ENCODE measurements at regions not wholly inside any gene's neighbourhood (a gene's known extent, or its start where the extent isn't known, plus 50 kb on each side); places are given as distances from the start of the nearest gene placed in this dataset.

DNA sequence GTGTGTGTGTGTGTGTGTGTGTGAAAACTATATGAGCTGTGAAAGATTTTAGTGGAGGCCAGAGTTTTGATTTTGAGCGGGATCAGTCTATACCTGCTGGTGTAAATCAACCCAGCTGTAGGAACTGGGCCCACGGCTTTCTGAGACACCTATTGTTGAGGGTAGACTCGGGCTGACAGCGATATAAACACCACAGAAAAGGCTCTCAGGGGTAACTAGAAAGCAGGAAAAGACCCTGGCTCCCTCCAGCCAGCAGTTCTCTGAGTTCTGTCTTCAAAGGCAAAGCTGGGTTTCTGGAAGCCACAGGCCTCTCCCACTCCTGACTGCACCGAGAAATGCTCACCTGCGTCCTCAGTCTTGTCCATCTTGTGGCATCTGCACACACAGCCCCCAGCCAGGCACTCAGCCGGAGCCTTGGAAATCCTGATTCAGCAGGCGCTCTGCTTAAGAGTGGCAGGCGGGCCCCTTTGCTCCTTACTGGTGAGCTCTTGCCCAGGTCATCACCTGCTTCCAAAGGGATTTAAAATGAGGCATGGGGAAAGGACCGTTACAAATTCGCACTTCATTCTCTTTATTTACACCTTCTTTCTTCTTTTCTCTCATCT, 223.3 kb downstream of the NDUFS4 start:
- TF ChIP-seq POLR2A (IDR thresholded peaks at IDR 0.05), result no peak
- TF ChIP-seq, protein P1, sequence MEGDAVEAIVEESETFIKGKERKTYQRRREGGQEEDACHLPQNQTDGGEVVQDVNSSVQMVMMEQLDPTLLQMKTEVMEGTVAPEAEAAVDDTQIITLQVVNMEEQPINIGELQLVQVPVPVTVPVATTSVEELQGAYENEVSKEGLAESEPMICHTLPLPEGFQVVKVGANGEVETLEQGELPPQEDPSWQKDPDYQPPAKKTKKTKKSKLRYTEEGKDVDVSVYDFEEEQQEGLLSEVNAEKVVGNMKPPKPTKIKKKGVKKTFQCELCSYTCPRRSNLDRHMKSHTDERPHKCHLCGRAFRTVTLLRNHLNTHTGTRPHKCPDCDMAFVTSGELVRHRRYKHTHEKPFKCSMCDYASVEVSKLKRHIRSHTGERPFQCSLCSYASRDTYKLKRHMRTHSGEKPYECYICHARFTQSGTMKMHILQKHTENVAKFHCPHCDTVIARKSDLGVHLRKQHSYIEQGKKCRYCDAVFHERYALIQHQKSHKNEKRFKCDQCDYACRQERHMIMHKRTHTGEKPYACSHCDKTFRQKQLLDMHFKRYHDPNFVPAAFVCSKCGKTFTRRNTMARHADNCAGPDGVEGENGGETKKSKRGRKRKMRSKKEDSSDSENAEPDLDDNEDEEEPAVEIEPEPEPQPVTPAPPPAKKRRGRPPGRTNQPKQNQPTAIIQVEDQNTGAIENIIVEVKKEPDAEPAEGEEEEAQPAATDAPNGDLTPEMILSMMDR (IDR thresholded peaks at IDR 0.05), result no peak
